GM12878 (cell line): ENCODE measurements at regions not wholly inside any gene's neighbourhood (a gene's known extent, or its start where the extent isn't known, plus 50 kb on each side); places are given as distances from the start of the nearest gene placed in this dataset.

Experiments used
- ATAC-seq: fragments of 200-7000 bp; cut with Tn5 transposase; 3 replicates; pipeline ENCODE4 v1.9.1; 2020; ENCODE audit warnings: mild to moderate bottlenecking, moderate library complexity
- BruUV-seq: library from RNA; stranded (reverse); fragments of 400-500 nt; replicated peaks from 2 replicates; lab custom pipeline; 2021; lab: Mats Ljungman, UMichigan
- CTCF ChIA-PET: fragments of 300-600 bp; sonication (Branson Sonifier 250); formaldehyde crosslinking; extraction: SDS; loops from one replicate; lab custom pipeline; 2021; ENCODE audit warnings: inconsistent platforms; lab: Yijun Ruan, JAX
- POLR2A ChIA-PET: fragments of 350-600 bp; formaldehyde crosslinking; extraction: SDS; loops from one replicate; lab custom pipeline; 2021; ENCODE audit warnings: inconsistent platforms; lab: Charles Lee
- RAD21 ChIA-PET: fragments of 300-600 bp; sonication (Branson Sonifier 250); formaldehyde crosslinking; loops from one replicate; lab custom pipeline; 2023; ENCODE audit warnings: antibody characterized with exemption; ENCODE audit not compliant: unreplicated experiment; lab: Charles Lee
- SMC1A ChIA-PET: fragments of 300-600 bp; sonication (Branson Sonifier 250); formaldehyde crosslinking; loops from one replicate; lab custom pipeline; 2023; ENCODE audit not compliant: unreplicated experiment, uncharacterized antibody; lab: Charles Lee
- DNase-seq: peaks from one replicate; pipeline ENCODE4 v3.0.0-alpha.2; 2011; ENCODE audit warnings: low read depth, low spot score
- FAIRE-seq: peaks from 3 replicates; lab custom pipeline; 2011; peaks lifted over from hg19 to GRCh38; lab: Jason Lieb, UNC
- H2AFZ ChIP-seq: 2 replicates; pipeline ENCODE4 v1.6.0; 2011; ENCODE audit warnings: low read depth, low read length, control low read depth; ENCODE audit not compliant: control insufficient read depth
- H3K27ac ChIP-seq: 2 replicates; pipeline ENCODE4 v1.5.1; 2011; ENCODE audit warnings: control low read depth; ENCODE audit not compliant: control insufficient read depth, insufficient read depth
- H3K27me3 ChIP-seq, 2 experiments: replicated peaks in 1 of 2; 2 replicates each; pipeline versions ENCODE4 v1.6.0 to v1.6.1; 2011; ENCODE audit warnings: low read length in 1 of 2; ENCODE audit not compliant: control insufficient read depth in 2 of 2, insufficient read depth in 2 of 2
- H3K36me3 ChIP-seq, 2 experiments: 2 replicates each; pipeline ENCODE4 v1.5.1; 2011; ENCODE audit warnings: low read length in 1 of 2; ENCODE audit not compliant: control insufficient read depth in 2 of 2, insufficient read depth in 2 of 2
- H3K4me1 ChIP-seq: 2 replicates; pipeline ENCODE4 v1.6.1; 2011; ENCODE audit warnings: mild to moderate bottlenecking, low read length, moderate library complexity, mixed read lengths; ENCODE audit not compliant: control insufficient read depth, insufficient read depth
- H3K4me2 ChIP-seq: 2 replicates; pipeline ENCODE4 v1.6.0; 2011; ENCODE audit warnings: control low read depth; ENCODE audit not compliant: control insufficient read depth, insufficient read depth
- H3K4me3 ChIP-seq: fragments of 200-600 bp; sonication (generic); 2 replicates; pipeline ENCODE4 v1.5.1; 2016
- H3K79me2 ChIP-seq: 2 replicates; pipeline ENCODE4 v1.6.0; 2011; ENCODE audit warnings: low read length; ENCODE audit not compliant: control insufficient read depth, insufficient read depth
- H3K9ac ChIP-seq: 2 replicates; pipeline ENCODE4 v1.8.0; 2011; ENCODE audit warnings: low read length, control low read depth, mixed read lengths; ENCODE audit not compliant: control insufficient read depth, insufficient read depth
- H3K9me3 ChIP-seq: replicated peaks from 3 replicates; pipeline ENCODE4 v1.5.1; 2011; ENCODE audit warnings: mild to moderate bottlenecking, low read length; ENCODE audit not compliant: control insufficient read depth, insufficient read depth
- H4K20me1 ChIP-seq: 2 replicates; pipeline ENCODE4 v1.6.0; 2011; ENCODE audit not compliant: control insufficient read depth, insufficient read depth
- CUX1 ChIP-seq: IDR thresholded peaks from 2 replicates; pipeline ENCODE4 v1.6.1; 2012; ENCODE audit warnings: improper control_type of control experiment, low read depth, low read length; ENCODE audit not compliant: insufficient replicate concordance
- FOS ChIP-seq: IDR thresholded peaks from 3 replicates; pipeline ENCODE4 v1.6.1; 2011; ENCODE audit warnings: borderline replicate concordance; ENCODE audit not compliant: insufficient read length; ENCODE audit errors: extremely low read depth
- HDAC2 ChIP-seq: fragments of 200-600 bp; sonication (generic); IDR thresholded peaks from 2 replicates; pipeline ENCODE4 v1.6.1; 2017
- HDGF ChIP-seq: fragments of 450-650 bp; IDR thresholded peaks from 2 replicates; pipeline ENCODE4 v1.6.1; 2016; ENCODE audit warnings: antibody characterized with exemption
- LARP7 ChIP-seq: fragments of 450-650 bp; IDR thresholded peaks from 2 replicates; pipeline ENCODE4 v1.6.1; 2017; ENCODE audit warnings: mild to moderate bottlenecking
- MYB ChIP-seq: fragments of 150-350 bp; IDR thresholded peaks from 2 replicates; pipeline ENCODE4 v1.6.1; 2014; ENCODE audit warnings: mild to moderate bottlenecking, low read depth, low read length, borderline replicate concordance
- NR2C1 ChIP-seq: fragments of 450-650 bp; IDR thresholded peaks from 2 replicates; pipeline ENCODE4 v1.6.1; 2017; ENCODE audit warnings: antibody characterized with exemption, mild to moderate bottlenecking, moderate library complexity
- NR2F1 ChIP-seq: fragments of 450-650 bp; conservative IDR thresholded peaks from 2 replicates; pipeline ENCODE4 v1.6.1; 2017; ENCODE audit warnings: mild to moderate bottlenecking
- SMAD1 ChIP-seq: fragments of 450-650 bp; IDR thresholded peaks from 2 replicates; pipeline ENCODE4 v1.6.1; 2018; ENCODE audit warnings: mild to moderate bottlenecking, low read depth; ENCODE audit not compliant: partially characterized antibody
- SMARCA5 ChIP-seq: fragments of 450-650 bp; IDR thresholded peaks from 2 replicates; pipeline ENCODE4 v1.6.1; 2017; ENCODE audit warnings: mild to moderate bottlenecking
- TCF12 ChIP-seq: IDR thresholded peaks from 2 replicates; pipeline ENCODE4 v1.6.1; 2011; ENCODE audit warnings: low read depth, mild to moderate bottlenecking, low read length
- YY1 ChIP-seq: IDR thresholded peaks from 2 replicates; pipeline ENCODE4 v1.6.1; 2011; ENCODE audit warnings: low read depth, mild to moderate bottlenecking, low read length
- ZBED1 ChIP-seq: IDR thresholded peaks from 2 replicates; pipeline ENCODE4 v1.6.1; 2016; ENCODE audit warnings: borderline replicate concordance
- WGBS: methylation state at CpG from one replicate; pipeline ENCODE4 v1.1.6; 2016; ENCODE audit warnings: low lambda C conversion rate; ENCODE audit not compliant: insufficient replicate concordance, insufficient coverage; ENCODE audit errors: missing lambda C conversion rate; 5-methylcytosine and 5-hydroxymethylcytosine counted together
- in situ Hi-C: fragments of 300-500 bp; cut with MboI; formaldehyde crosslinking; loops from 9 replicates; pipeline ENCODE4 v1.14.3; 2018; ENCODE audit warnings: mixed read lengths
- intact Hi-C: fragments of 100-400 bp; cut with micrococcal nuclease; formaldehyde crosslinking; loops from one replicate; pipeline ENCODE4 v1.14.2; 2022; ENCODE audit not compliant: unreplicated experiment
- TF ChIP-seq, protein P1 (sequence below), 3 experiments: IDR thresholded peaks in 2 of 3; conservative IDR thresholded peaks in 1 of 3; 2 replicates each; pipeline ENCODE4 v1.5.1; 2011; ENCODE audit warnings: low read depth in 3 of 3, low read length in 3 of 3, mild to moderate bottlenecking in 3 of 3, control low read depth in 2 of 3, moderate library complexity in 2 of 3, inconsistent platforms in 1 of 3, mixed read lengths in 1 of 3; ENCODE audit not compliant: control insufficient read depth in 2 of 3, insufficient read depth in 1 of 3; ENCODE audit errors: extremely low read depth in 1 of 3

GRCh38 chr9:105854783-105855724 lies 160.7 kb downstream of the TMEM38B start:
- ChIA-PET RAD21 (no interaction called here), SMC1A (interaction anchor here (0.7 kb wide), 1 partner anchor 24 kb away, joined by 3 read pairs; no protein-coding TSS in a partner anchor), POLR2A (interaction anchor here (0.7 kb wide), 1 partner anchor 741 kb away, joined by 4 read pairs; no protein-coding TSS in a partner anchor), CTCF (interaction anchor here (0.9 to 2.7 kb wide), 4 partner anchors 10 to 28 kb away, joined by 3 to 15 read pairs (median 6); no protein-coding TSS in a partner anchor)
- H3K36me3 ChIP-seq, result no peaks in the 10 kb centered on the region
- BruUV-seq, result no TSS peak
- no peaks in the 10 kb centered on the region for H4K20me1 ChIP-seq
- DNase-seq, result no peak
- no peaks in the 10 kb centered on the region; the same call in 2 of the 3 replicates for H3K9me3 ChIP-seq
- H3K27me3 ChIP-seq, result no peaks in the 10 kb centered on the region
- H3K9ac ChIP-seq, result no peak overlapping the region
- H3K4me2 ChIP-seq, result no peak overlapping the region
- no peaks in the 10 kb centered on the region for H3K79me2 ChIP-seq
- no peak overlapping the region for H2AFZ ChIP-seq
- FAIRE-seq, result no peak
- no peak for TF ChIP-seq LARP7
- TF ChIP-seq HDAC2, result no peak
- TF ChIP-seq SMARCA5, result no peak
- TF ChIP-seq NR2C1, result no peak
- TF ChIP-seq, protein P1, sequence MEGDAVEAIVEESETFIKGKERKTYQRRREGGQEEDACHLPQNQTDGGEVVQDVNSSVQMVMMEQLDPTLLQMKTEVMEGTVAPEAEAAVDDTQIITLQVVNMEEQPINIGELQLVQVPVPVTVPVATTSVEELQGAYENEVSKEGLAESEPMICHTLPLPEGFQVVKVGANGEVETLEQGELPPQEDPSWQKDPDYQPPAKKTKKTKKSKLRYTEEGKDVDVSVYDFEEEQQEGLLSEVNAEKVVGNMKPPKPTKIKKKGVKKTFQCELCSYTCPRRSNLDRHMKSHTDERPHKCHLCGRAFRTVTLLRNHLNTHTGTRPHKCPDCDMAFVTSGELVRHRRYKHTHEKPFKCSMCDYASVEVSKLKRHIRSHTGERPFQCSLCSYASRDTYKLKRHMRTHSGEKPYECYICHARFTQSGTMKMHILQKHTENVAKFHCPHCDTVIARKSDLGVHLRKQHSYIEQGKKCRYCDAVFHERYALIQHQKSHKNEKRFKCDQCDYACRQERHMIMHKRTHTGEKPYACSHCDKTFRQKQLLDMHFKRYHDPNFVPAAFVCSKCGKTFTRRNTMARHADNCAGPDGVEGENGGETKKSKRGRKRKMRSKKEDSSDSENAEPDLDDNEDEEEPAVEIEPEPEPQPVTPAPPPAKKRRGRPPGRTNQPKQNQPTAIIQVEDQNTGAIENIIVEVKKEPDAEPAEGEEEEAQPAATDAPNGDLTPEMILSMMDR (IDR thresholded peaks at IDR 0.05 in 2 of 3, conservative IDR thresholded peaks at IDR 0.05 in 1 of 3; ENCODE audit: control insufficient read depth in 2 of 3, extremely low read depth in 1 of 3, insufficient read depth in 1 of 3, low read depth in 3 of 3, low read length in 3 of 3), result no peak
- TF ChIP-seq CUX1, result no peak
- no peak for TF ChIP-seq HDGF
- no peak for TF ChIP-seq ZBED1
- no peak for TF ChIP-seq TCF12
- TF ChIP-seq MYB, result no peak
- TF ChIP-seq YY1, result no peak
- no peak for TF ChIP-seq NR2F1
- no peak for TF ChIP-seq SMAD1
- TF ChIP-seq FOS, result no peak
- 35% methylated on average over 3 of the region's 3 CpGs for WGBS
- H3K4me3 ChIP-seq, result no peak overlapping the region
- ATAC-seq, result no peak
- no peaks in the 10 kb centered on the region for H3K4me1 ChIP-seq
- H3K27ac ChIP-seq, result no peak overlapping the region
- in situ Hi-C loops (no loop called here), intact Hi-C loops (no loop called here)
